Dendritic cell treated with granulocyte-macrophage colony-stimulating factor and Interleukin-4, amounts not matched to agents 40 ng/mL and 50 ng/mL, for 4 days (primary cell): ENCODE measurements at regions not wholly inside any gene's neighbourhood (a gene's known extent, or its start where the extent isn't known, plus 50 kb on each side); places are given as distances from the start of the nearest gene placed in this dataset.
A peak's percentile ranks its signal among the peaks of the same experiment; 100 is the strongest.

Experiments
- H3K27ac Mint-ChIP-seq: one replicate; pipeline ENCODE4 v1.8.0; 2022; ENCODE audit warnings: mild to moderate bottlenecking, mixed read lengths
- H3K27me3 Mint-ChIP-seq: one replicate; pipeline ENCODE4 v1.8.0; 2022; ENCODE audit warnings: mild to moderate bottlenecking, mixed read lengths
- H3K36me3 Mint-ChIP-seq: one replicate; pipeline ENCODE4 v1.8.0; 2022; ENCODE audit warnings: low read depth, mixed read lengths
- H3K4me1 Mint-ChIP-seq: one replicate; pipeline ENCODE4 v1.8.0; 2022; ENCODE audit warnings: low read depth, mixed read lengths
- H3K4me3 Mint-ChIP-seq: one replicate; pipeline ENCODE4 v1.8.0; 2022; ENCODE audit warnings: mild to moderate bottlenecking, moderate library complexity, mixed read lengths
- H3K9me3 Mint-ChIP-seq: one replicate; pipeline ENCODE4 v1.8.0; 2022; ENCODE audit warnings: mixed read lengths
- intact Hi-C: fragments of 100-400 bp; cut with micrococcal nuclease; formaldehyde crosslinking; loops from one replicate; pipeline ENCODE4 v1.15.0; 2022

GRCh38 chr20:4370851-4371250 is 121.8 kb upstream of the ADRA1D start:
- Mint-ChIP-seq H3K9me3 (no peaks in the 10 kb centered on the region), H3K27ac (peak overlapping the region; percentile 50), H3K36me3 (no peaks in the 10 kb centered on the region), H3K27me3 (peaks cover 9% of the 10 kb centered on the region), H3K4me3 (no peak overlapping the region), H3K4me1 (peaks cover 57% of the 10 kb centered on the region)
- intact Hi-C loops: no loop called here

GRCh38 chr20:4369798-4370124 is 120.7 kb upstream of the ADRA1D start:
- no peaks in the 10 kb centered on the region for H3K9me3 Mint-ChIP-seq
- peaks cover 56% of the 10 kb centered on the region for H3K4me1 Mint-ChIP-seq
- H3K36me3 Mint-ChIP-seq: no peaks in the 10 kb centered on the region
- no peak overlapping the region for H3K4me3 Mint-ChIP-seq
- H3K27me3 Mint-ChIP-seq: peaks cover 12% of the 10 kb centered on the region
- H3K27ac Mint-ChIP-seq: peak overlapping the region; percentile 50
- intact Hi-C loops: no loop called here

GRCh38 chr20:4369119-4369797 is 120.2 kb upstream of the ADRA1D start:
- H3K36me3 Mint-ChIP-seq: no peaks in the 10 kb centered on the region
- intact Hi-C loops: no loop called here

GRCh38 chr20:4366076-4366475 is 117.0 kb upstream of the ADRA1D start:
- no peaks in the 10 kb centered on the region for H3K9me3 Mint-ChIP-seq
- H3K27ac Mint-ChIP-seq: no peak overlapping the region
- intact Hi-C loops: no loop called here
- H3K27me3 Mint-ChIP-seq: peaks cover 15% of the 10 kb centered on the region
- H3K36me3 Mint-ChIP-seq: no peaks in the 10 kb centered on the region
- H3K4me3 Mint-ChIP-seq: no peak overlapping the region
- peaks cover 33% of the 10 kb centered on the region for H3K4me1 Mint-ChIP-seq

More at GRCh38 chr20:4369119-4369797, 120.2 kb upstream of the ADRA1D start:
- no peaks in the 10 kb centered on the region for H3K9me3 Mint-ChIP-seq
- H3K27ac Mint-ChIP-seq: peak overlapping the region; percentile 50
- no peak overlapping the region for H3K4me3 Mint-ChIP-seq
- peaks cover 56% of the 10 kb centered on the region for H3K4me1 Mint-ChIP-seq
- H3K27me3 Mint-ChIP-seq: peaks cover 17% of the 10 kb centered on the region

GRCh38 chr20:4358552-4358951 is 109.5 kb upstream of the ADRA1D start:
- Mint-ChIP-seq H3K4me3 (no peak overlapping the region), H3K27me3 (peaks cover 10% of the 10 kb centered on the region), H3K36me3 (no peaks in the 10 kb centered on the region), H3K27ac (no peak overlapping the region), H3K4me1 (no peaks in the 10 kb centered on the region), H3K9me3 (peaks cover 15% of the 10 kb centered on the region)
- intact Hi-C loops: no loop called here

GRCh38 chr20:4352348-4352747 is 103.3 kb upstream of the ADRA1D start:
- Mint-ChIP-seq H3K27me3 (peaks cover 12% of the 10 kb centered on the region), H3K4me3 (no peak overlapping the region), H3K4me1 (no peaks in the 10 kb centered on the region), H3K36me3 (no peaks in the 10 kb centered on the region), H3K9me3 (peaks cover 31% of the 10 kb centered on the region), H3K27ac (no peak overlapping the region)
- intact Hi-C loops: no loop called here

GRCh38 chr20:4350096-4350495 is 101.0 kb upstream of the ADRA1D start:
- intact Hi-C loops: no loop called here
- Mint-ChIP-seq H3K4me3 (no peak overlapping the region), H3K4me1 (no peaks in the 10 kb centered on the region), H3K9me3 (peaks cover 21% of the 10 kb centered on the region), H3K36me3 (no peaks in the 10 kb centered on the region), H3K27ac (no peak overlapping the region), H3K27me3 (peaks cover 5% of the 10 kb centered on the region)

- Mint-ChIP-seq H3K27me3 (peaks cover 16% of the 10 kb centered on the region), H3K4me1 (peaks cover 14% of the 10 kb centered on the region), H3K4me3 (no peak overlapping the region), H3K9me3 (no peaks in the 10 kb centered on the region), H3K27ac (no peak overlapping the region), H3K36me3 (no peaks in the 10 kb centered on the region)
- intact Hi-C loops: loop anchor here (10.0 kb wide), 1 partner anchor 70 kb away; no protein-coding TSS in a partner anchor
These were observed 95.6 kb upstream of the ADRA1D start for GRCh38 chr20:4344670-4345069.

- Mint-ChIP-seq H3K9me3 (no peaks in the 10 kb centered on the region), H3K36me3 (no peaks in the 10 kb centered on the region), H3K4me1 (peaks cover 14% of the 10 kb centered on the region), H3K27ac (no peak overlapping the region), H3K27me3 (peaks cover 16% of the 10 kb centered on the region), H3K4me3 (no peak overlapping the region)
- intact Hi-C loops: loop anchor here (10.0 kb wide), 1 partner anchor 68 kb away; no protein-coding TSS in a partner anchor
These were observed 93.5 kb upstream of the ADRA1D start for GRCh38 chr20:4342609-4343008.

- no peaks in the 10 kb centered on the region for H3K36me3 Mint-ChIP-seq
- peaks cover 14% of the 10 kb centered on the region for H3K4me1 Mint-ChIP-seq
- no peak overlapping the region for H3K4me3 Mint-ChIP-seq
- intact Hi-C loops: loop anchor here (10.0 kb wide), 1 partner anchor 67 kb away; no protein-coding TSS in a partner anchor
- no peaks in the 10 kb centered on the region for H3K9me3 Mint-ChIP-seq
- peaks cover 16% of the 10 kb centered on the region for H3K27me3 Mint-ChIP-seq
- H3K27ac Mint-ChIP-seq: no peak overlapping the region
These were observed 92.9 kb upstream of the ADRA1D start for GRCh38 chr20:4341804-4342485.

- Mint-ChIP-seq H3K4me3 (no peak overlapping the region), H3K27me3 (peaks cover 14% of the 10 kb centered on the region), H3K27ac (no peak overlapping the region), H3K4me1 (peaks cover 5% of the 10 kb centered on the region), H3K36me3 (no peaks in the 10 kb centered on the region), H3K9me3 (no peaks in the 10 kb centered on the region)
- intact Hi-C loops: no loop called here
These were observed 86.6 kb upstream of the ADRA1D start for GRCh38 chr20:4335722-4336121.

GRCh38 chr20:4332121-4332860 is 83.2 kb upstream of the ADRA1D start:
- no peaks in the 10 kb centered on the region for H3K36me3 Mint-ChIP-seq
- peaks cover 5% of the 10 kb centered on the region for H3K4me1 Mint-ChIP-seq
- H3K4me3 Mint-ChIP-seq: no peak overlapping the region
- H3K27ac Mint-ChIP-seq: no peak overlapping the region
- H3K9me3 Mint-ChIP-seq: no peaks in the 10 kb centered on the region
- peaks cover 19% of the 10 kb centered on the region for H3K27me3 Mint-ChIP-seq
- intact Hi-C loops: no loop called here

- Mint-ChIP-seq H3K36me3 (no peaks in the 10 kb centered on the region), H3K27me3 (peaks cover 19% of the 10 kb centered on the region), H3K27ac (no peak overlapping the region), H3K4me3 (no peak overlapping the region), H3K9me3 (no peaks in the 10 kb centered on the region), H3K4me1 (peaks cover 19% of the 10 kb centered on the region)
- intact Hi-C loops: no loop called here
These were observed 80.9 kb upstream of the ADRA1D start for GRCh38 chr20:4330011-4330410.

GRCh38 chr20:4329232-4329631 is 80.1 kb upstream of the ADRA1D start:
- no peaks in the 10 kb centered on the region for H3K9me3 Mint-ChIP-seq
- H3K27ac Mint-ChIP-seq: no peak overlapping the region
- H3K27me3 Mint-ChIP-seq: peaks cover 20% of the 10 kb centered on the region
- H3K4me1 Mint-ChIP-seq: peaks cover 21% of the 10 kb centered on the region
- H3K4me3 Mint-ChIP-seq: no peak overlapping the region
- intact Hi-C loops: loop anchor here (10.0 kb wide), 1 partner anchor 86 kb away; no protein-coding TSS in a partner anchor
- no peaks in the 10 kb centered on the region for H3K36me3 Mint-ChIP-seq
